Heart left ventricle (tissue), 16 donors: ENCODE measurements at regions not wholly inside any gene's neighbourhood (a gene's known extent, or its start where the extent isn't known, plus 50 kb on each side); places are given as distances from the start of the nearest gene placed in this dataset.
A peak's percentile ranks its signal among the peaks of the same experiment; 100 is the strongest.

Source experiments
- ATAC-seq, 4 donors: fragments of 200-7000 bp; cut with Tn5 transposase; one replicate each; pipeline ENCODE4 v1.9.1; 2020 to 2022; ENCODE audit warnings: moderate library complexity in 4 of 4, mild to moderate bottlenecking in 3 of 4, moderate number of reproducible peaks in 1 of 4
- DNase-seq, 5 donors: peaks; one replicate each; pipeline ENCODE4 v3.0.0-alpha.2; 2020
- H3K27ac ChIP-seq, 12 donors: fragments of 200-600 bp; sonication (generic) in 4 of 12; one replicate each; pipeline versions ENCODE4 v1.5.0 to v1.8.0; 2016 to 2022; ENCODE audit warnings: mild to moderate bottlenecking in 2 of 12
- H3K27me3 ChIP-seq, 9 donors: fragments of 200-600 bp; sonication (generic) in 2 of 9; one replicate each; pipeline versions ENCODE4 v1.5.1 to v1.8.0; 2016 to 2022; ENCODE audit warnings: mild to moderate bottlenecking in 3 of 9
- H3K36me3 ChIP-seq, 9 donors: fragments of 200-600 bp; sonication (generic) in 2 of 9; one replicate each; pipeline versions ENCODE4 v1.5.0 to v1.8.0; 2018 to 2022; ENCODE audit warnings: mild to moderate bottlenecking in 2 of 9
- H3K4me1 ChIP-seq, 12 donors: fragments of 200-600 bp; sonication (generic) in 4 of 12; one replicate each; pipeline versions ENCODE4 v1.5.0 to v1.8.0; 2016 to 2022; ENCODE audit warnings: mild to moderate bottlenecking in 3 of 12
- H3K4me3 ChIP-seq, 12 donors: fragments of 200-600 bp; sonication (generic) in 4 of 12; one replicate each; pipeline versions ENCODE4 v1.5.0 to v1.8.0; 2017 to 2022; ENCODE audit warnings: mild to moderate bottlenecking in 9 of 12, moderate library complexity in 4 of 12
- H3K9me3 ChIP-seq, 12 donors: fragments of 200-600 bp; sonication (generic) in 4 of 12; one replicate each; pipeline versions ENCODE4 v1.5.0 to v1.8.0; 2016 to 2022; ENCODE audit warnings: mild to moderate bottlenecking in 1 of 12
- POLR2A ChIP-seq, 2 donors: fragments of 450-650 bp; IDR thresholded peaks; one replicate each; pipeline ENCODE4 v1.6.1; 2017; ENCODE audit warnings: antibody characterized with exemption in 2 of 2, mild to moderate bottlenecking in 2 of 2, moderate library complexity in 2 of 2
- WGBS, 4 donors: extraction: QIAGEN DNeasy Blood & Tissue Kit in 2 of 4; methylation state at CpG; one replicate each; pipeline versions ENCODE4 v1.1.5 to v1.1.7; 2013 to 2018; 5-methylcytosine and 5-hydroxymethylcytosine counted together
- intact Hi-C, 10 donors: fragments of 100-400 bp; cut with DNase I; formaldehyde crosslinking; loops; one replicate each; pipeline versions ENCODE4 v1.11.1 to v1.14.2; 2022
- TF ChIP-seq, protein P1 (sequence below), 12 donors: fragments of 200-600 bp; sonication (generic) in 4 of 12; IDR thresholded peaks; one replicate each; pipeline versions ENCODE4 v1.5.0 to v1.8.0; 2018 to 2022; ENCODE audit warnings: antibody characterized with exemption in 12 of 12, mild to moderate bottlenecking in 5 of 12
- donor health status: ischemic (EF 13 %, LVEDD 7.1; RV severe dilation, severe dysfunction).
- donor health status: healthy with polysubstance abuse.
- donor health status: DM: no; HTN: yes; CAD: no.
- donor health status: DM: no; HTN: no; CAD: no.
- donor health status: ischemic (EF 25% LVEDD 6.9; RV normal size, moderate dysfunction).
- donor health status: ischemic (EF 25% LVEDD 5.7; RV mildly dilated, moderate dysfunction).
- donor health status: healthy.
- donor health status: DM: yes; HTN: yes; CAD: no.
- donor health status: ischemic (EF 35%, LVEDD 5.7; RV mildly dilated, moderate dysfunction).
- donor health status: nonischemic (EF 11% LVEDD 7.7; RV severe dilation, severe dysfunction).
- donor health status: DM: yes; HTN: yes; CAD: no.
- donor health status: PGD.
- donor health status: ischemic (EF 29% LVEDD 5.4; RV normal size, mild dysfunction).
- donor health status: nonischemic (EF 23%, LVEDD 6.1; RV moderate dilation, normal function).

DNA sequence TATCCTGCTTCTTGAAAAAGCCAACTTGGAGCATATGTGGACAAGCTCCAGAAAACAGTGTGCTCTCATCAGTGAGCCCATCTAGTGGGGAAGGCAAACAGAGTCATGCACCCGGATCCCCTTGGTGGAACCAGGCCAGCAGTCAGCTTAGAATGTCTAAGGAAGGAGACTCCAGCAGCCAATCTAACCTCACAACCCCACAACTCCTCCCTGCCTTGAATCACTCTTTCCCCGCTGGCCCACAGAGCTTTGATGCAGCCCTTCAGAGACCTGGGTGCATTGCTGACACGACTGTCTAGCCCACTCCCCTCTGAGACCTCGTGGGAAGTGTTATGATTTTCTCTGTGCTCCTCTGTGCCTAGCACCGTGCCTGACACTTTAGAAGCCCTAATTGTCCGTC lies 623.7 kb downstream of the BNC2 start:
- intact Hi-C loops = no loop called here
- peak overlapping the region in 1 of 12 donors; percentile 43 for H3K27ac ChIP-seq
- H3K4me3 ChIP-seq = no peak overlapping the region
- no peaks in the 10 kb centered on the region for H3K9me3 ChIP-seq
- DNase-seq (no peak), ATAC-seq (peak in 1 of 4 donors; percentile 38)
- no peaks in the 10 kb centered on the region for H3K36me3 ChIP-seq
- TF ChIP-seq POLR2A (IDR thresholded peaks at IDR 0.05) = no peak
- TF ChIP-seq, protein P1, sequence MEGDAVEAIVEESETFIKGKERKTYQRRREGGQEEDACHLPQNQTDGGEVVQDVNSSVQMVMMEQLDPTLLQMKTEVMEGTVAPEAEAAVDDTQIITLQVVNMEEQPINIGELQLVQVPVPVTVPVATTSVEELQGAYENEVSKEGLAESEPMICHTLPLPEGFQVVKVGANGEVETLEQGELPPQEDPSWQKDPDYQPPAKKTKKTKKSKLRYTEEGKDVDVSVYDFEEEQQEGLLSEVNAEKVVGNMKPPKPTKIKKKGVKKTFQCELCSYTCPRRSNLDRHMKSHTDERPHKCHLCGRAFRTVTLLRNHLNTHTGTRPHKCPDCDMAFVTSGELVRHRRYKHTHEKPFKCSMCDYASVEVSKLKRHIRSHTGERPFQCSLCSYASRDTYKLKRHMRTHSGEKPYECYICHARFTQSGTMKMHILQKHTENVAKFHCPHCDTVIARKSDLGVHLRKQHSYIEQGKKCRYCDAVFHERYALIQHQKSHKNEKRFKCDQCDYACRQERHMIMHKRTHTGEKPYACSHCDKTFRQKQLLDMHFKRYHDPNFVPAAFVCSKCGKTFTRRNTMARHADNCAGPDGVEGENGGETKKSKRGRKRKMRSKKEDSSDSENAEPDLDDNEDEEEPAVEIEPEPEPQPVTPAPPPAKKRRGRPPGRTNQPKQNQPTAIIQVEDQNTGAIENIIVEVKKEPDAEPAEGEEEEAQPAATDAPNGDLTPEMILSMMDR (IDR thresholded peaks at IDR 0.05) = no peak
- H3K27me3 ChIP-seq = no peaks in the 10 kb centered on the region
- 50 to 56% (median 54%) methylated on average over 6 of the region's 6 CpGs for WGBS, 4 donors
- H3K4me1 ChIP-seq = peaks cover 0 to 19% (median 5%) of the 10 kb centered on the region in 12 donors

DNA sequence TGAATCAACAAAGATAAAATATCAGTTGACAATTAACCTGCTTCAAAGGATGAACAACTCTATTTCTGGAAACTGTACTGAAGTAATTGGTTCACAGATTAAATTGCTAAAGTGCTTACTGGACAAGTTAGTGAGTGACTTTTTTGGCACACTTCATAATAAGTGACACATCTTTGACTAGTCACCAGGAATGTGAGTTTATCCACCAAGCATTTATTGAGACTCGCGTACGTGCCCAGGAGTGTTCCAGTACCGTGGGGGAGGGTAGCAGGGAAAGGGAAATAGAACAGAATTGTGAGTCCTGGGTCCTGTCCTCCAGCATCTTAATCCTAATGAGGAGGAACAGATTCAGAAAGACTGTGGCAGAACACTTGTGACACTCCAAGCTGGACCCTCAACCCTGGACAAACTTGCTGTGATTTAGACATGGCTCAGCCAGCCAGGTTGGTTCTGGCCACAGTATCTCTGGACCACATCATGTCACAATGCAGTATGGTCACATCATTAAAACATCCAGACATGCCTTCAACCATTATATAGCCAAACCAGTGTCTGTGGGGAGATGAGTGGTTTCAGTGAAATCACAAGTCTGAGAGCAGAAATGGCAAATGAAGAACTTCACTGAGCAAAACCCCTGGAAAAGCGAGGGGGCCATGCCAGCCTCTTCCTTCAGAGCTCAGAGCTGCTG lies 623.1 kb downstream of the BNC2 start:
- ATAC-seq (peak in 3 of 4 donors; percentile 40 to 80 (median 50)), DNase-seq (no peak)
- peak overlapping the region in 1 of 12 donors; percentile 43 for H3K27ac ChIP-seq
- H3K9me3 ChIP-seq = no peaks in the 10 kb centered on the region
- TF ChIP-seq POLR2A (IDR thresholded peaks at IDR 0.05) = no peak
- TF ChIP-seq, protein P1 (IDR thresholded peaks at IDR 0.05) = no peak
- no peaks in the 10 kb centered on the region for H3K27me3 ChIP-seq
- 53 to 69% (median 61%) methylated on average over 5 of the region's 5 CpGs for WGBS, 4 donors
- H3K4me3 ChIP-seq = no peak overlapping the region
- intact Hi-C loops = no loop called here
- H3K4me1 ChIP-seq = peaks cover 0 to 19% (median 5%) of the 10 kb centered on the region in 12 donors
- no peaks in the 10 kb centered on the region for H3K36me3 ChIP-seq

DNA sequence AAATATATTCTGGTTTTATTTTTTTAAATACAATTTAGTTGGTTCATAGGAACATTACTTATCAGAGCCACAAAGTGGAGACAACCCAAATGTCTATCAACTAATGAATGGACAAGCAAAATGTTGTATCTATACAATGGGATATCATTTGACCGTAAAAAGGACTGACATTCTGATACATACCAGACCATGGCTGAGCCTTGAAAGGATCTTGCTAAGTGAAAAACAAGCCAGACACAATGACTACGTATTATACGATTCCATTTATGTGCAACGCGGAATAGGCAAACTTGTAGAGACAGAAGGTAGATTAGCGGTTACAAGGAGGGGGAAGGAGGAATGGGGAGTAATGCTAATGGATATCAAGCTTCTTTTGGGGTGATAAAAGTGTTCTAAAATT lies 621.6 kb downstream of the BNC2 start:
- 72 to 82% (median 77%) methylated on average over 6 of the region's 6 CpGs for WGBS, 4 donors
- TF ChIP-seq, protein P1 (IDR thresholded peaks at IDR 0.05) = no peak
- no peak for TF ChIP-seq POLR2A (IDR thresholded peaks at IDR 0.05)

DNA sequence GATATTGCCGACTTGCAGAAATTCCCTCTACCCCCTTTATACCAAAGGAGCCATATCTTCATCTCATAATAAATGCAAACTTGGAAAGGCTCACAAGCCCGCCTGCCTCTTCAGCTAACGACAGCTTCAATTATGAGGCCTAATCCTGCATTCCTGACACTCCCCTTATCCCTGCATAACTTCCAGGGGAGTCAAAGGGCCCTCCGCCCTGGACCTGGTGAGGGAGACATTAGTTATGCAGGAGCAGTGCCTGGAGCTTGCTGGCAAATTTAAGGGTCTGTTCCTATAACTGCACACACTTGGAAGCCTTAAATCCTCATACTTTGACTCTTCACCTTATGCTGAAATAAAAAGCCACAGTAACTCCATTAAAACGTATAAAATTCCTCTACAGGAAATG lies 617.9 kb downstream of the BNC2 start:
- intact Hi-C loops = loop anchor here in 1 of 10 donors (5.0 kb wide), 1 partner anchor 50 kb away; no protein-coding TSS in a partner anchor

More for the DNA sequence above, 621.6 kb downstream of the BNC2 start:
- no peaks in the 10 kb centered on the region for H3K36me3 ChIP-seq
- DNase-seq (no peak), ATAC-seq (no peak)
- intact Hi-C loops = no loop called here
- H3K4me1 ChIP-seq = peaks cover 0 to 19% (median 5%) of the 10 kb centered on the region in 12 donors
- H3K4me3 ChIP-seq = no peak overlapping the region
- no peaks in the 10 kb centered on the region for H3K27me3 ChIP-seq
- H3K27ac ChIP-seq = no peak overlapping the region
- no peaks in the 10 kb centered on the region for H3K9me3 ChIP-seq

More for the DNA sequence above, 617.9 kb downstream of the BNC2 start:
- Histone ChIP-seq H3K9me3 (no peaks in the 10 kb centered on the region), H3K36me3 (no peaks in the 10 kb centered on the region), H3K4me3 (no peak overlapping the region), H3K27ac (no peak overlapping the region), H3K27me3 (no peaks in the 10 kb centered on the region), H3K4me1 (peaks cover 0 to 3% (median 0%) of the 10 kb centered on the region in 12 donors)
- no peak for TF ChIP-seq POLR2A (IDR thresholded peaks at IDR 0.05)
- TF ChIP-seq, protein P1 (IDR thresholded peaks at IDR 0.05) = no peak
- DNase-seq (no peak), ATAC-seq (no peak)
- 65 to 72% (median 70%) methylated on average over 5 of the region's 5 CpGs for WGBS, 4 donors
